ENCODE measurements at regions not wholly inside any gene's neighbourhood (a gene's known extent, or its start where the extent isn't known, plus 50 kb on each side); places are given as distances from the start of the nearest gene placed in this dataset.

- Histone ChIP-seq H4K20me1 (ENCODE audit: insufficient read depth, low read length, poor library complexity, severe bottlenecking) (no peaks in the 10 kb centered on the region), H3F3A (ENCODE audit: low read depth) (no peaks in the 10 kb centered on the region), H3K9me2 (replicated peaks; ENCODE audit: low read depth, low read length) (no peaks in the 10 kb centered on the region), H3K27me3 (ENCODE audit: insufficient read depth, low read length, poor library complexity, severe bottlenecking) (no peaks in the 10 kb centered on the region), H3K79me2 (ENCODE audit: insufficient read depth, low read length) (no peaks in the 10 kb centered on the region), H3K9ac (ENCODE audit: low read depth, low read length, poor library complexity, severe bottlenecking) (no peak overlapping the region), H3K4me3 (ENCODE audit: low read length, poor library complexity, severe bottlenecking) (no peak overlapping the region), H3K36me3 (ENCODE audit: insufficient read depth, low read length) (no peaks in the 10 kb centered on the region), H3K4me2 (ENCODE audit: low read depth, low read length, poor library complexity, severe bottlenecking) (no peak overlapping the region), H3K4me1 (ENCODE audit: insufficient read depth, low read length, poor library complexity, severe bottlenecking) (no peaks in the 10 kb centered on the region), H2AFZ (ENCODE audit: low read length) (no peak overlapping the region), H3K9me3 (ENCODE audit: insufficient read depth, low read depth, low read length) (no peaks in the 10 kb centered on the region)
- TF ChIP-seq, protein P1, sequence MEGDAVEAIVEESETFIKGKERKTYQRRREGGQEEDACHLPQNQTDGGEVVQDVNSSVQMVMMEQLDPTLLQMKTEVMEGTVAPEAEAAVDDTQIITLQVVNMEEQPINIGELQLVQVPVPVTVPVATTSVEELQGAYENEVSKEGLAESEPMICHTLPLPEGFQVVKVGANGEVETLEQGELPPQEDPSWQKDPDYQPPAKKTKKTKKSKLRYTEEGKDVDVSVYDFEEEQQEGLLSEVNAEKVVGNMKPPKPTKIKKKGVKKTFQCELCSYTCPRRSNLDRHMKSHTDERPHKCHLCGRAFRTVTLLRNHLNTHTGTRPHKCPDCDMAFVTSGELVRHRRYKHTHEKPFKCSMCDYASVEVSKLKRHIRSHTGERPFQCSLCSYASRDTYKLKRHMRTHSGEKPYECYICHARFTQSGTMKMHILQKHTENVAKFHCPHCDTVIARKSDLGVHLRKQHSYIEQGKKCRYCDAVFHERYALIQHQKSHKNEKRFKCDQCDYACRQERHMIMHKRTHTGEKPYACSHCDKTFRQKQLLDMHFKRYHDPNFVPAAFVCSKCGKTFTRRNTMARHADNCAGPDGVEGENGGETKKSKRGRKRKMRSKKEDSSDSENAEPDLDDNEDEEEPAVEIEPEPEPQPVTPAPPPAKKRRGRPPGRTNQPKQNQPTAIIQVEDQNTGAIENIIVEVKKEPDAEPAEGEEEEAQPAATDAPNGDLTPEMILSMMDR (conservative IDR thresholded peaks at IDR 0.05; ENCODE audit: low read length) = no peak
- no peak for TF ChIP-seq EZH2phosphoT487 (IDR thresholded peaks at IDR 0.05; ENCODE audit: borderline replicate concordance)
Observed at GRCh38 chr12:78680596-78680995, 184.0 kb upstream of the SYT1 start.

DNA sequence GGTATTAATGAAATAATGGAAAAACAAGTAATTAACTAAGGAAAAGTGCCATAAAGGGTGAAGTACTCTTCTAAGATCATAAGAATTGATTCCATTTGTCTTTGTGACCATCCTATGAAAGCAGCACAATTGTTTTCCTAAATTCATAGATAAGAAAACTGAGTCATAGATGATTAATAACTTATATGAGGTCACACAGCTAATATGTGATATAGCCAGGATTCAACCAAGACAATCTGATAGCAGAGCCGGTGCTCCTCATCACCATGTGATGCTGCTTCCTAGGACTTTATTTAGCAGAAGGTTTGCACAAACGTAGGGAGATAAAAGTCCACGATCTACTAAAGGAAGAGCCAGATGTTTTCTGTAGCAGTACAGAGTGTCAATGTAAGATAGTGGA, 181.5 kb upstream of the SYT1 start:
- TF ChIP-seq, protein P1 (conservative IDR thresholded peaks at IDR 0.05; ENCODE audit: low read length) = no peak
- TF ChIP-seq EZH2phosphoT487 (IDR thresholded peaks at IDR 0.05; ENCODE audit: borderline replicate concordance) = no peak
- H3K4me1 ChIP-seq (ENCODE audit: insufficient read depth, low read length, poor library complexity, severe bottlenecking) = no peaks in the 10 kb centered on the region
- H3F3A ChIP-seq (ENCODE audit: low read depth) = no peaks in the 10 kb centered on the region
- no peak overlapping the region for H3K4me2 ChIP-seq (ENCODE audit: low read depth, low read length, poor library complexity, severe bottlenecking)
- H3K27me3 ChIP-seq (ENCODE audit: insufficient read depth, low read length, poor library complexity, severe bottlenecking) = no peaks in the 10 kb centered on the region
- H4K20me1 ChIP-seq (ENCODE audit: insufficient read depth, low read length, poor library complexity, severe bottlenecking) = no peaks in the 10 kb centered on the region
- no peaks in the 10 kb centered on the region for H3K36me3 ChIP-seq (ENCODE audit: insufficient read depth, low read length)
- no peaks in the 10 kb centered on the region for H3K9me2 ChIP-seq (replicated peaks; ENCODE audit: low read depth, low read length)
- H3K9me3 ChIP-seq (ENCODE audit: insufficient read depth, low read depth, low read length) = no peaks in the 10 kb centered on the region
- H2AFZ ChIP-seq (ENCODE audit: low read length) = no peak overlapping the region
- no peak overlapping the region for H3K9ac ChIP-seq (ENCODE audit: low read depth, low read length, poor library complexity, severe bottlenecking)
- no peak overlapping the region for H3K4me3 ChIP-seq (ENCODE audit: low read length, poor library complexity, severe bottlenecking)
- H3K79me2 ChIP-seq (ENCODE audit: insufficient read depth, low read length) = no peaks in the 10 kb centered on the region

DNA sequence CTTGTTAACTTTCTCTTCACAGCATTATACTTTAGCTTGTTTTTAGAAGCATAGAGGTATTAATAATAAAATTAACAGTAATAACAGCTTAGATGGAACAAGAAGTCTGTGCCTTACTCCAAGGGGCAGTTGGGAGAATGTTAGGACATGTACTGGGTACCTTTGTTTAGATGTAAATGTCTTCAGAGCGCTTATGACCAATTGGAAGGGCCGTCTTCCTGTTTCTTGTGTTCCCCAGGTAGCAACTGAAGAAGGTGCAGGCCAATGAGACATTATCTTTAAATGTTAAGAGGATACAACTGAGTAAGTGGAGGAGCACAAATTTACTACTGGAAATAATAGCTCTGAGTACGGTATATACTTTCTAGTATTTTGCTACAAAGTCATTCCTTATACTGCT, 180.9 kb upstream of the SYT1 start:
- H3F3A ChIP-seq (ENCODE audit: low read depth) = no peaks in the 10 kb centered on the region
- no peaks in the 10 kb centered on the region for H3K9me2 ChIP-seq (replicated peaks; ENCODE audit: low read depth, low read length)
- no peaks in the 10 kb centered on the region for H3K9me3 ChIP-seq (ENCODE audit: insufficient read depth, low read depth, low read length)
- H4K20me1 ChIP-seq (ENCODE audit: insufficient read depth, low read length, poor library complexity, severe bottlenecking) = no peaks in the 10 kb centered on the region
- no peaks in the 10 kb centered on the region for H3K27me3 ChIP-seq (ENCODE audit: insufficient read depth, low read length, poor library complexity, severe bottlenecking)
- no peak overlapping the region for H2AFZ ChIP-seq (ENCODE audit: low read length)
- H3K36me3 ChIP-seq (ENCODE audit: insufficient read depth, low read length) = no peaks in the 10 kb centered on the region
- no peaks in the 10 kb centered on the region for H3K79me2 ChIP-seq (ENCODE audit: insufficient read depth, low read length)
- no peak overlapping the region for H3K4me3 ChIP-seq (ENCODE audit: low read length, poor library complexity, severe bottlenecking)
- no peak overlapping the region for H3K9ac ChIP-seq (ENCODE audit: low read depth, low read length, poor library complexity, severe bottlenecking)
- no peaks in the 10 kb centered on the region for H3K4me1 ChIP-seq (ENCODE audit: insufficient read depth, low read length, poor library complexity, severe bottlenecking)
- TF ChIP-seq, protein P1 (conservative IDR thresholded peaks at IDR 0.05; ENCODE audit: low read length) = no peak
- no peak for TF ChIP-seq EZH2phosphoT487 (IDR thresholded peaks at IDR 0.05; ENCODE audit: borderline replicate concordance)
- H3K4me2 ChIP-seq (ENCODE audit: low read depth, low read length, poor library complexity, severe bottlenecking) = no peak overlapping the region

All from Loucy (cell line).